Tibial nerve (tissue), 4 donors: ENCODE measurements at regions not wholly inside any gene's neighbourhood (a gene's known extent, or its start where the extent isn't known, plus 50 kb on each side); places are given as distances from the start of the nearest gene placed in this dataset.

ENCODE experiments used
- DNase-seq, 2 donors: peaks; one replicate each; pipeline ENCODE4 v3.0.0-alpha.2; 2019; ENCODE audit warnings: low spot score in 2 of 2
- H3K27ac ChIP-seq, 4 donors: fragments of 200-600 bp; sonication (generic) in 3 of 4; one replicate each; pipeline ENCODE4 v1.5.1; 2017 to 2019; ENCODE audit warnings: mild to moderate bottlenecking in 1 of 4
- H3K27me3 ChIP-seq, 2 donors: fragments of 200-600 bp; sonication (generic) in 1 of 2; one replicate each; pipeline versions ENCODE4 v1.5.1 to v1.6.0; 2017 to 2019
- H3K36me3 ChIP-seq, 3 donors: fragments of 200-600 bp; sonication (generic); one replicate each; pipeline ENCODE4 v1.5.1; 2018 to 2019
- H3K4me1 ChIP-seq, 4 donors: fragments of 200-600 bp; sonication (generic) in 3 of 4; one replicate each; pipeline ENCODE4 v1.5.1; 2017 to 2019
- H3K4me3 ChIP-seq, 4 donors: fragments of 200-600 bp; sonication (generic) in 3 of 4; one replicate each; pipeline ENCODE4 v1.5.1; 2017 to 2019; ENCODE audit warnings: mild to moderate bottlenecking in 1 of 4, moderate library complexity in 1 of 4
- H3K9me3 ChIP-seq, 4 donors: fragments of 200-600 bp; sonication (generic) in 3 of 4; one replicate each; pipeline ENCODE4 v1.5.1; 2017 to 2019
- CTCF ChIP-seq, 5 experiments: fragments of 200-600 bp in 3 of 5; fragments of 450-650 bp in 2 of 5; sonication (generic) in 3 of 5; IDR thresholded peaks; one replicate each; pipeline ENCODE4 v1.5.1; 2016 to 2019; ENCODE audit warnings: antibody characterized with exemption in 5 of 5, mild to moderate bottlenecking in 3 of 5, moderate library complexity in 2 of 5
- EP300 ChIP-seq, 2 donors: sonication (generic); formaldehyde crosslinking; IDR thresholded peaks; one replicate each; pipeline ENCODE4 v1.6.1; 2017; ENCODE audit warnings: antibody characterized with exemption in 2 of 2, mild to moderate bottlenecking in 1 of 2
- POLR2A ChIP-seq, 2 donors: fragments of 450-650 bp; IDR thresholded peaks; one replicate each; pipeline ENCODE4 v1.6.1; 2017; ENCODE audit warnings: antibody characterized with exemption in 2 of 2, mild to moderate bottlenecking in 2 of 2, moderate library complexity in 2 of 2
- WGBS, 2 donors: methylation state at CpG; one replicate each; pipeline ENCODE4 v1.1.5; 2018; 5-methylcytosine and 5-hydroxymethylcytosine counted together

- Histone ChIP-seq H3K27ac (peak overlapping the region in 2 of 4 donors; percentile 76 to 82), H3K4me3 (no peak overlapping the region)
- WGBS, 2 donors, result 46 to 56% methylated on average over 5 of the region's 5 CpGs
These were observed 190.8 kb downstream of the TLE1 start for GRCh38 chr9:81498576-81498975.

GRCh38 chr9:81497091-81497490 is 192.3 kb downstream of the TLE1 start:
- Histone ChIP-seq H3K36me3 (no peaks in the 10 kb centered on the region), H3K4me3 (no peak overlapping the region), H3K27me3 (no peaks in the 10 kb centered on the region), H3K9me3 (no peaks in the 10 kb centered on the region), H3K4me1 (peaks cover 0 to 24% (median 4%) of the 10 kb centered on the region in 4 donors), H3K27ac (no peak overlapping the region)
- 65 to 68% methylated on average over 1 of the region's 1 CpG for WGBS, 2 donors
- TF ChIP-seq EP300 (IDR thresholded peaks at IDR 0.05), result no peak
- TF ChIP-seq CTCF (IDR thresholded peaks at IDR 0.05), result no peak
- no peak for TF ChIP-seq POLR2A (IDR thresholded peaks at IDR 0.05)
- DNase-seq, result no peak

More at GRCh38 chr9:81498576-81498975, 190.8 kb downstream of the TLE1 start:
- H3K36me3 ChIP-seq, result no peaks in the 10 kb centered on the region
- H3K27me3 ChIP-seq, result no peaks in the 10 kb centered on the region
- no peak for DNase-seq
- TF ChIP-seq EP300 (IDR thresholded peaks at IDR 0.05) (no peak), POLR2A (IDR thresholded peaks at IDR 0.05) (no peak), CTCF (IDR thresholded peaks at IDR 0.05) (no peak)
- H3K9me3 ChIP-seq, result no peaks in the 10 kb centered on the region
- H3K4me1 ChIP-seq, result peaks cover 0 to 24% (median 4%) of the 10 kb centered on the region in 4 donors

- no peaks in the 10 kb centered on the region for H3K36me3 ChIP-seq
- no peak for DNase-seq
- no peaks in the 10 kb centered on the region for H3K9me3 ChIP-seq
- 30 to 31% methylated on average over 1 of the region's 1 CpG for WGBS, 2 donors
- H3K27ac ChIP-seq, result no peak overlapping the region
- peaks cover 0 to under 1% (median 0%) of the 10 kb centered on the region in 4 donors for H3K4me1 ChIP-seq
- no peak for TF ChIP-seq CTCF (IDR thresholded peaks at IDR 0.05)
- TF ChIP-seq EP300 (IDR thresholded peaks at IDR 0.05), result peak in 1 of 2 donors; percentile 48
- no peak for TF ChIP-seq POLR2A (IDR thresholded peaks at IDR 0.05)
- no peak overlapping the region for H3K4me3 ChIP-seq
- H3K27me3 ChIP-seq, result no peaks in the 10 kb centered on the region
These were observed 196.5 kb downstream of the TLE1 start for GRCh38 chr9:81492710-81493447.

- no peak overlapping the region for H3K27ac ChIP-seq
- H3K9me3 ChIP-seq, result peaks cover 0 to 7% (median 0%) of the 10 kb centered on the region in 4 donors
- 95% methylated on average over 5 of the region's 5 CpGs for WGBS, 2 donors
- H3K27me3 ChIP-seq, result no peaks in the 10 kb centered on the region
- no peaks in the 10 kb centered on the region for H3K36me3 ChIP-seq
- no peak overlapping the region for H3K4me3 ChIP-seq
- no peak for TF ChIP-seq CTCF (IDR thresholded peaks at IDR 0.05)
- TF ChIP-seq EP300 (IDR thresholded peaks at IDR 0.05), result no peak
- TF ChIP-seq POLR2A (IDR thresholded peaks at IDR 0.05), result no peak
- no peak for DNase-seq
- H3K4me1 ChIP-seq, result no peaks in the 10 kb centered on the region
These were observed 198.6 kb downstream of the TLE1 start for GRCh38 chr9:81490605-81491331.

- no peak overlapping the region for H3K27ac ChIP-seq
- WGBS, 2 donors, result 85 to 86% methylated on average over 1 of the region's 1 CpG
These were observed 200.3 kb downstream of the TLE1 start for GRCh38 chr9:81489046-81489445.

More at GRCh38 chr9:81489046-81489445, 200.3 kb downstream of the TLE1 start:
- no peaks in the 10 kb centered on the region for H3K27me3 ChIP-seq
- TF ChIP-seq EP300 (IDR thresholded peaks at IDR 0.05) (no peak), POLR2A (IDR thresholded peaks at IDR 0.05) (no peak), CTCF (IDR thresholded peaks at IDR 0.05) (no peak)
- H3K9me3 ChIP-seq, result peaks cover 0 to 9% (median 0%) of the 10 kb centered on the region in 4 donors
- H3K36me3 ChIP-seq, result no peaks in the 10 kb centered on the region
- DNase-seq, result no peak
- H3K4me3 ChIP-seq, result no peak overlapping the region
- no peaks in the 10 kb centered on the region for H3K4me1 ChIP-seq
